ENCODE measurements at regions not wholly inside any gene's neighbourhood (a gene's known extent, or its start where the extent isn't known, plus 50 kb on each side); places are given as distances from the start of the nearest gene placed in this dataset.

GRCh38 chr22:22099833-22100812, 117.5 kb upstream of the TOP3B start:
- DNase-seq (ENCODE audit: extremely low spot score, insufficient read length, low read depth), result no peak
- FAIRE-seq, result peak; percentile 41

DNA sequence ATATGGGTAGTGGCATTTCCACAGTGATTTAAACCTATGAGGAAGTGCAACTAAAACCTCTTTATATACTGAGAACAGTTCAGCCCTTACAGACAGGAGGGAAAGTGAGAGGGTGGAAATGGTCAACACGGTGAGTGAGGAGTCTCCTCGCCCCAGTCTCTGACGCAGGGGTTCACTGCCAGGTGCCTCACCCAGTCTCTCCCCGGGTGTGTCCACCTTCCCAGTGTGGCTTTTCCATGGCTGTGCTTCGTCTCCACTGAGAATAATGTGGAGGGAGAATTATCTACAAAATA, 116.6 kb upstream of the TOP3B start:
- DNase-seq (ENCODE audit: extremely low spot score, insufficient read length, low read depth) (no peak), FAIRE-seq (peak; percentile 74)

DNA sequence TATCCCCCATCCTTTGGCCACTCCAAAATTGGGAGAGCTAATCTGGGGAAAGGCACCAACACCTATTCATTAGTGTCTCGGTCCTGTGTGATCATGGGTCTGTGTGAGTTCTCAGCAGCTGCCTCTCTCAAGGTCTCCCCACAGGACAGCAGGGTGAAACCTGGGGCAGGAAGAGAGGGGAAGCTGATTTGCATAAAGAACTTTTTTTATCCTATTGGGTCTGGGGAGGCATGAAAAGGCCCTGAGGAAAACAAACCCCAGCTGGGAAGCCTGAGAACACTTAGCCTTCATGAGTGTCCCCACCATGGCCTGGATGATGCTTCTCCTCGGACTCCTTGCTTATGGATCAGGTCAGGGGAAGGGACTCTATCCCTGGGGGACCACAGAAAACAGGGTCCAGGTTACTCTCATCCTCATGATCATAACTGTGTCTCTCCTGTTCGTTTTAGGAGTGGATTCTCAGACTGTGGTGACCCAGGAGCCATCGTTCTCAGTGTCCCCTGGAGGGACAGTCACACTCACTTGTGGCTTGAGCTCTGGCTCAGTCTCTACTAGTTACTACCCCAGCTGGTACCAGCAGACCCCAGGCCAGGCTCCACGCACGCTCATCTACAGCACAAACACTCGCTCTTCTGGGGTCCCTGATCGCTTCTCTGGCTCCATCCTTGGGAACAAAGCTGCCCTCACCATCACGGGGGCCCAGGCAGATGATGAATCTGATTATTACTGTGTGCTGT, 116.0 kb upstream of the TOP3B start:
- DNase-seq (ENCODE audit: extremely low spot score, insufficient read length, low read depth), result no peak
- peak; percentile 45 for FAIRE-seq

- FAIRE-seq (no peak), DNase-seq (ENCODE audit: extremely low spot score, insufficient read length, low read depth) (no peak)
Observed at GRCh38 chr22:22097727-22098228, 115.2 kb upstream of the TOP3B start.

DNA sequence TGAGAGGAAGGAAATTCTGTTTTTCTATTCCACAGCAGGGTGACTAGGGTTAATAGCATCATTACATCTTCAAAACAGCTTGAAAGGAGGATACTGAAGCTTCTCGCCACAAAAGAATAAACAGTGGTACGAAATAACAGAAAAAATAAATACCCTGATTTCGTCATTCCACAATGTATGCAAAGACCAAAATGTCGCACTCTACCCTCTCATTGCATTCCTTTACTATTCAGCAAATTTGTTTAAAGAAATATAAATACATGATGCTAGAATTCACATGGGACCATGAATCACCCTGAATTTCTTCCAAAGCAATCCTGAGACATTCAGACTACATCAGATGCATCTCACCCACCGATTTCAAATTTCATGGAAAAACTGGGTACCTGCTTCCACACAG, 112.3 kb upstream of the TOP3B start:
- DNase-seq (ENCODE audit: extremely low spot score, insufficient read length, low read depth) (no peak), FAIRE-seq (no peak)

DNA sequence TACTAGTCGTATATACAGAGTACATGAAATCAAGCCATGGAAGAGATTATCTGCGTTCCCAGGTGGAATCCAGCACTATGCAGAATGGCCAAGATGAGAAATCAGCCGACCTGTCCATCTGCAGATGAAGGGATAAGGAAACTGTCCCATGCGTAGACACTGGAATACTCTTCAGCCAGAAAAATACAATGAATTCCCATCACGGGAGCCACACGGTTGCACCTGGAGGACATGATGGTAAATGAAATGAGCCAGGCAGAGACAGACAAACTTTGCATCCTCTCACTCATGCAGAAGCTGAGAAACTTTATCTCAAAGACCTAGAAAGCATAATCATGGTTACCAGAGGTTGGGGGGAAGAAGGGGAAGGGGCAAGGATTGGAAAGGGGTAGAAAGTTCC, 111.9 kb upstream of the TOP3B start:
- FAIRE-seq (no peak), DNase-seq (ENCODE audit: extremely low spot score, insufficient read length, low read depth) (no peak)

DNA sequence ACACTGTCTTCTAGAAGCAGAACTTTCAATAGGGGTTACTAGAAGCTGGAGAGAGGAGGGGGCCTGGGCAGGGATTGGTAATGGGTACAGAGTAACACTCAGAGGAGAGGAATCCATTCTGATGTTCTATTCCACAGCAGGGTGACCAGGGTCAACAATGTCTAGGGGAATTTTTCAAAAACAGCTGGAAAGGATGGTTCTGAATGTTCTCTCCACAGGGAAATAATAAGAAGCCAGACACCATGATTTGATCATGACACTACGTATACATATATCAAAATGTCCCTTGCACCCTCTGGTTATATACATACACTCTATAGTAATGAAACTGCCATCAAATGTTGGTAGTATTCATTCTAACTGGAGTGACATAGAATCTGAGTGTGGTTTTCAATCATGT, 111.2 kb upstream of the TOP3B start:
- FAIRE-seq, result no peak

GRCh38 chr22:22092974-22093373, 110.4 kb upstream of the TOP3B start:
- DNase-seq (ENCODE audit: extremely low spot score, insufficient read length, low read depth), result no peak
- no peak for FAIRE-seq

More for the DNA sequence above, 111.2 kb upstream of the TOP3B start:
- DNase-seq (ENCODE audit: extremely low spot score, insufficient read length, low read depth), result no peak

GRCh38 chr22:22092101-22092500, 109.5 kb upstream of the TOP3B start:
- no peak for DNase-seq (ENCODE audit: extremely low spot score, insufficient read length, low read depth)
- FAIRE-seq, result no peak

DNA sequence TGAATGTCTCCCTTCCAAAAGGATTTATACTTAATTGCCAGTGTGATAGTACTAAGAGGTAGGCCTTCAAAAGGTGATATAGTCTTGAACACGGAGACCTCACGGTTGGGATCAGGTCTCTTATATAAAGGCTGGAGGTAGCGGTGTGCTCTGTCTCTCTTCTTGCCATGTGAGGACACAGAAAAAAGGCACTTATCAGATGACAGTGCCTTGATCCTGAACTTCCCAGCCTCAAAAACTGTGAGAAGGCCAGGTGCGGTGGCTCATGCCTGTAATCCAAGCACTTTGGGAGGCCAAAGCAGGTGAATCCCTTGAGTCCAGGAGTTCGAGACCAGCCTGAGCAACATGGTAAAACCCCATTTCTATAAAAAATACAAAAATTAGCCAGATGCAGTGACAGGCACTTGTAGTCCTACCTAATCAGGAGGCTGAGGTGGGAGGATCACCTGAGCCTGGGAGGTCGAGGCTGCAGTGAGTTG, 108.9 kb upstream of the TOP3B start:
- no peak for FAIRE-seq
- DNase-seq (ENCODE audit: extremely low spot score, insufficient read length, low read depth), result no peak

GRCh38 chr22:22090650-22091399, 108.2 kb upstream of the TOP3B start:
- FAIRE-seq (no peak), DNase-seq (ENCODE audit: extremely low spot score, insufficient read length, low read depth) (no peak)

DNA sequence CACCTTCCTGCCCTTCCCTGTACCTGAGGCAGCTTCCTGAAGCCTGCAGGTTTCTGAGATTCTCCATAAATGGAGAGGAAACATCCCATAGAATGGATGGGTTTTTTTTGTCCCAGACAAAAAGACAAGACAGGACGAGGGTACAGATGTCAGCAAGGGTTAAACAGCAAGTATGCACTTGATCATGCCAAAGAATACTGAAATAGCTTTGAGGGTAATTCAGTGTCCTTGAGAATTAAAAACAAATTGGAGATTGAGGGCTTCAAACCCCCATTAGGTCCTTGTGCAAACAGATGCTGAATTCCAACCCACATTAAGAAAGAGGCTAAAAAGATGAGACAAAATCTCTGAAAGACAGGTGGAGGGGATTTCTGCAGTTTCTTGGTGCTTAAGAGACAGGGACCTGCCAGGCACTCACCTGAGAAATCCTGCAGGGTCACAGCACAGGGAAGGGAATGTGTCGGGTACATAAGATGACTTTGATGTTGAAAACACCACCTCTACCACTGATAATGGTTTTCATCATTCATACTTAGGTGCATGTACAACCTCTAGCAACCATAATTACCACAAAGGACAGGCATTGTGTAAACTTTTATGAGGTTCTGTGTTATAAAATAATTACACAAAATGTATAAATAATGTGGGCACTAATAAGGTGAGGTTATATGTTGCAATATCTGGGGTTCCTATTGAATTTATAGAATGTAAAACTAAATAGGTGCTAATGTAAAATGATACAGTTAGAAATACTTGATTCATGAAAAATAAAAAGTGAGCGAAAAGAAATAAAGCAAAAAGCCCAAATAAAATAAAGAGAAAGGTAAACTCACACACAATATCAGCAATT, 107.1 kb upstream of the TOP3B start:
- no peak for FAIRE-seq

DNA sequence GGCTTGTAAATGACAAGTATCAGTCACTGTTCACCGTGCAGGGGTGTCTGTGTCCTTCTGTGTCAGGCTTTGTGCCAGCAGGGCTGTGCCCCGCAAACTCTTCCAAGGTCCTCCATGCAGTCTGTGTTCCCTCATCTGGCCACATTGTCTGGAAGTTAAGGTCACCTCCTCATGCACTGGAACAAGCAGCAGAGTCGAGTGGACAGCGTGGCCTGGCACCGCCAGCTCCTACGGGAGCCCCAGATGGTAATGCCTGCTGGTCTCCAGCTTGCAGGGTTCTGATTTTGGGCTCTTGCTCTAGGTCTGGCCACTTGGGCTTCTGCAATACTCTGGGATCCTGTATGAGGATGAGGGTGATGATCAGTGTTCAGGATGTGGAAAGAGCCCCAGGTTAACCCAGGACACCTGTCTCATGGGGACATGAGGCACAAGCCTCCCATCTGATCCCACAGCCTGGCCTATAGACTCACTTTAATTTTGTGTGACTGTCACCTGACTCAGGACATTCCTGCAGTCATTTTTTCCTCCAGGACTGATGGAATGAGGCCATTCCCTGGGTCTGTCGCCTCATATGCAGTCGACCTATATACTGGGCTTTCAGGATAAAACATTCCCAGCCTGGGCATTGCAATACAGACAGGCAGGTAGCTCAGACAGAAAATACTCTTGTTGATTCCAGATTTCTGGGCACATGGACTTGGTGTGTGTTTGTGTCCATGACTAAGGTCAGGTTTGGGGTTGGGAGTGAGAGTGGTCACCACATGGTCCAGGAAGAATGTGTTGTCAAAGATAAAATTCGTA, 106.3 kb upstream of the TOP3B start:
- DNase-seq (ENCODE audit: extremely low spot score, insufficient read length, low read depth) (no peak), FAIRE-seq (no peak)

More for the DNA sequence above, 107.1 kb upstream of the TOP3B start:
- DNase-seq (ENCODE audit: extremely low spot score, insufficient read length, low read depth), result no peak

DNA sequence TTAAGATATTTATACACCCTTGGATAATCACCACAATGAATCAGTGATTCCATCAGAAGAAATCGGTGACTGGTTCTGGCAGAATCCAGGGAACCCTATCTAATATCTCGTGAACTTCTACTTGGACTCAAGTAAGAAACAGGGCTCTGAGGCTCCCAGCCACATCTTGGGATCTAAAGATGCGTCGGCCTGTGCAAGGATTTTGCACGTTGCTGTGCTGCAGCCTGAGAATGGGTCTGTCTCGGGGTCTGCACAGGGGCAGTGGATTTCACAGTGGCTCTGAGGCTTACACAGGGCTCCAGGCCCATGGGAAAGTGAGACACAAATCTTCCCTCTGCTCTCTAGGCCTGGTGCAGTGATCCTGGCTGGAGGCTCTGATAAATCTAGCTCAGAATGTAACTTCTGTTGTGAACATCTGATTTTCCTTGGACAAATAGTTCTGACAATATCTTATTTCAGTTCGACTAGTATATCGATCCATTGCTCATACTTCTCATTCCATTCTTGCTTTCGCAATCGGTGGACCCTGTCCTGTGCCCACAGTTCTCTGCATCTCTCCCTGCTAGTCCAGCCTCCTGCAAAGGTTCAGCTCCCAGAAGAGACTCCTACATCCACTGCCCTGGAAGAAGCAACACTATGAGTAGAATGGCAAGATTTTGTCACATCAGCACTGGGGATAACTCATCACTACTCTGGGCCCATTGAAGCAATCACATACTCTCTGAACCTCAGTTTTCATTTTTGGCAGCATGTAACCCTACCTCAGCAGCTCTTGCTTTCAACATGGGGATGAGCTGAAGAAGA, 105.5 kb upstream of the TOP3B start:
- DNase-seq (ENCODE audit: extremely low spot score, insufficient read length, low read depth) (no peak), FAIRE-seq (no peak)

DNA sequence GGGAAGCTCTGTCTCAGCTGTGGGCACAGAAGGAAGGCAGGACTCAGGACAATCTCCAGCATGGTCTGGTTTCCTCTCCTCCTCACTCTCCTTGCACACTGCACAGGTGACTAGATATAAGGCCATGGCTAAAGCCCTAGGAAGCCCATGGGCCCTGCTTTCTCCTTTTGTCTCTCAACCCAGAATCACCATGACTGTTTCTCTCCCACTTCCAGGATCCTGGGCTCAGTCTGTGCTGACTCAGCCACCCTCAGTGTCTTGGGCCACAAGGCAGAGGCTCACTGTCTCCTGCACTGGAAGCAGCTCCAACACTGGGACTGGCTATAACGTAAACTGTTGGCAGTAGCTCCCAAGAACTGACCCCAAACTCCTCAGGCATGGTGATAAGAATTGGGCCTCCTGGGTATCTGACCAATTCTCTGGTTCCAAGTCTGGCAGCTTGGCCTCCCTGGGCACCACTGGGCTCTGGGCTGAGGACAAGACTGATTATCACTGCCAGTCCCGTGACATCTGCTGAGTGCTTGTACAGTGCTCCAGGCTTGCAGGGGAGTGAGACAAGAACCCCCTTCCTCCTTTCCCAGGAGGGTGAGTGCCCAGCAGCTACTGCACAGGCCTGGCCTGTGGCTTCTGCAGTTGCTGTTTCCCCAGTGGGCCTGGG, 104.0 kb upstream of the TOP3B start:
- no peak for DNase-seq (ENCODE audit: extremely low spot score, insufficient read length, low read depth)
- no peak for FAIRE-seq

- FAIRE-seq (no peak), DNase-seq (ENCODE audit: extremely low spot score, insufficient read length, low read depth) (no peak)
Observed at GRCh38 chr22:22085702-22086500, 103.3 kb upstream of the TOP3B start.
